D721Med (cell line): ENCODE measurements at regions not wholly inside any gene's neighbourhood (a gene's known extent, or its start where the extent isn't known, plus 50 kb on each side); places are given as distances from the start of the nearest gene placed in this dataset.
"Not testable (repeated sequence)": the region's sequence is repeated elsewhere in the genome, so short reads cannot be mapped to it uniquely, and the experiment has no call there.

ENCODE experiments used
- DNase-seq: peaks from one replicate; pipeline ENCODE4 v3.0.0; 2011; ENCODE audit warnings: low spot score; ENCODE audit not compliant: insufficient read length
- FAIRE-seq: peaks from 2 replicates; lab custom pipeline; 2011; peaks lifted over from hg19 to GRCh38; lab: Jason Lieb, UNC
- TF ChIP-seq, protein P1 (sequence below): IDR thresholded peaks from 2 replicates; pipeline ENCODE4 v1.5.1; 2012; ENCODE audit warnings: mild to moderate bottlenecking, control low read depth; ENCODE audit not compliant: insufficient read depth; ENCODE audit errors: missing control alignments

DNA sequence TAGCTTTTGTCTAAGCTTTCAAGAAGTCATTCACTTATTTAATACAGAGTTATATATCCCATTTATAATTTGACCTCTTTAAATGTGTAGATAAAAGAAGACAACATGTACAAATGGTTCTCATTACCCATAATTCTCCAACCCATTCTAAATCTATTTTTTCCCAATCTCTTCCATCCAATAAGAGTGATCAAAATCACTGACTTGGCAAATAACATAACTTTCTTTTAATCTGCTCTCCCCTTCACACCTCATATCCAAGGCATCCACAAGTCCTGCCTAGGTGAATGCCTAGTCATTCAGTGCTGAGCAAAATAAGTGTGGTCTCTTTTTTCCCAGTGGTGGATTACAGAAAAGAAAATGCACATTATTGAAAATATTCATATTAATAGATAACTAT lies 1231.1 kb downstream of the CDH11 start:
- DNase-seq (no peak), FAIRE-seq (no peak)
- TF ChIP-seq, protein P1, sequence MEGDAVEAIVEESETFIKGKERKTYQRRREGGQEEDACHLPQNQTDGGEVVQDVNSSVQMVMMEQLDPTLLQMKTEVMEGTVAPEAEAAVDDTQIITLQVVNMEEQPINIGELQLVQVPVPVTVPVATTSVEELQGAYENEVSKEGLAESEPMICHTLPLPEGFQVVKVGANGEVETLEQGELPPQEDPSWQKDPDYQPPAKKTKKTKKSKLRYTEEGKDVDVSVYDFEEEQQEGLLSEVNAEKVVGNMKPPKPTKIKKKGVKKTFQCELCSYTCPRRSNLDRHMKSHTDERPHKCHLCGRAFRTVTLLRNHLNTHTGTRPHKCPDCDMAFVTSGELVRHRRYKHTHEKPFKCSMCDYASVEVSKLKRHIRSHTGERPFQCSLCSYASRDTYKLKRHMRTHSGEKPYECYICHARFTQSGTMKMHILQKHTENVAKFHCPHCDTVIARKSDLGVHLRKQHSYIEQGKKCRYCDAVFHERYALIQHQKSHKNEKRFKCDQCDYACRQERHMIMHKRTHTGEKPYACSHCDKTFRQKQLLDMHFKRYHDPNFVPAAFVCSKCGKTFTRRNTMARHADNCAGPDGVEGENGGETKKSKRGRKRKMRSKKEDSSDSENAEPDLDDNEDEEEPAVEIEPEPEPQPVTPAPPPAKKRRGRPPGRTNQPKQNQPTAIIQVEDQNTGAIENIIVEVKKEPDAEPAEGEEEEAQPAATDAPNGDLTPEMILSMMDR = no peak

DNA sequence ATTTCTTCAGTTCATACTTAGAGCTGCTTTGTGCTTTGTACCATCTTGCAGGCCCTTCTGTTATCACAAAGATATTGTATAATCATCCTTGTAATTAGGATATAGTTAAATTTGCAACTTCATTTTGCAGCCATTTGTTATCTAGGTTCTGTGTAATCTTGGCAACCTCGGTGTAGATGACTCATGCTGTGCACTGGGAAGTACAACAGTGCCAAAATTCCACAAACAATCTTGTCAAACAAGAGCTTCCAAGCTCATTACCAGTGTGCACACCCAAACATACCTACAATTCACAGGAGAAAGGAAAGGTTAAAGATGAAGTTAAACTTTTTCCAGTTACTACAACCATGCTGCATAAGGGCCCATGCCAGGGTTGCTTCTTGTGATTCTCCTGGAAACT lies 1231.8 kb downstream of the CDH11 start:
- no peak for FAIRE-seq
- TF ChIP-seq, protein P1 = no peak
- no peak for DNase-seq

DNA sequence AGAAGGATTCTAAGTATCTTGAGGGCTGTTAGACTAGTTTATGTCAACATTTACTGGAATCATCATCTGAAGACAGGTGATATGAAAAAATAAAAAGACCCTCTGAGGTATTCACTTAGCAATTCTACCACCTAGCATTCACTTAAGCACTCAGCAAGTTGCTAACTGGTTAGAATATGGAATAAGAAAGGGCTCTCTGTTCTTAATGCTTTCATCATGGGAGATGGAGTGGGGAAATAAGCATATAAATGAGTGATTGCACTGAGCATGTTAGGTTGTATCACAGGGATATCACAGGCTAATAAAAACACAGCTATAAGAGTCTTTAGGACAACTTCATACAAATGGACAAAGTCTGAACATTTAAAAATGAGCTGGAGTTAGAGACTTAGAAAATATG lies 1238.8 kb downstream of the CDH11 start:
- no peak for DNase-seq
- no peak for FAIRE-seq
- TF ChIP-seq, protein P1 = no peak

DNA sequence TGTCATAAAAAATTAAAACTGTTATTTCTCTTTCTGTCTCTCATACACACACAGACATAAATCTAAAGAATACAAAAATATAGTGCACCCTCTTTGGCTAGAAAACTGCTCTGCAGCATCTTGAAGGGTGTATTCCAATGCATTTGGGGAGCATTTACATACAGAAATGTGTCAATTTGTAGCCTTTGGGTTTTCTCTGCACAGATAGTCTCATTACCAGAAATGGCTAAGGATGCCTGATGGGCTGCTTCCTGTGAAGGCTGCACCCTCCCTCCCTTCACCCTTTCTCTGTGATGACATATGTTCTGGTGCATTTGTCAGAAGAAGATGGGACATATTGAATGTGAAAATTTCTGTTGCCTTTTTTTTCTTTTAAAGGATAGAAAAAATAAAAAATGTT lies 1239.3 kb downstream of the CDH11 start:
- FAIRE-seq = no peak
- DNase-seq = no peak
- TF ChIP-seq, protein P1 = no peak

DNA sequence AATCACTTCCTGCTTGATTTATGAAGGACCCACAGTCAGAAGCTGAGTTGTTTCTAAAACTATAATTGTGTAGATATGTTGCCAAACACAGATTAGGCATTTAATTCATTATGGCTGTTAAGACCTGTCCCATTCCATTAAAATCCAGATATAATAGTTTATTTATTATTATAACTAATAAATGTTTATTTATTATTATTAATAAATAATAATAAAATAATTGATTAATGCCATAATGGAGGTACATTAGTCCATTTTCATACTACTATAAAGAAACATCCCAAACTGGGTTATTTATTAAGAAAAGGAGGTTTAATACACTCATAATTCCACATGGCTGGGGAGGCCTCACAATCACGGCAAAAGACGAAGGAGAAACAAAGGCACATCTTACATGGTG lies 1240.9 kb downstream of the CDH11 start:
- no peak for FAIRE-seq
- TF ChIP-seq, protein P1 = no peak
- no peak for DNase-seq

DNA sequence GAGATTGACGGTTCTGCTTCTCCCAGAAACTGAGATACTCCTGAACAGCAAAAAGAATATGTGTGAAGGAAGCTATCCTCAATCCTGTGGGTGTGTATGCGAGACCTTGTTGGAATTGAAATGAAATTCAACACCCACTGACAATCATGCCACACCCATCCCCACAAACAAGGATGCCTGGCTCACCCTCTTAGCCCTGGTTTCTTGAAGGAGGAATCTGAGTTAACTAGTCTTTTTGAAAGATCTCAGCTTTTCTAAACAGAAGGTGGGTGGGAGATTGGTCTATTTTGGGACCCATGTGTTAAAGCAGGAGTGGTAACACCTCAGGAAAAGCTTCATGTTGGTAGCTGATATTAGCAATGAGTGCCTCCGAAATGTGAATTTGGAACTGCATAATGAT lies 1244.5 kb downstream of the CDH11 start:
- DNase-seq (no peak), FAIRE-seq (no peak)
- TF ChIP-seq, protein P1 = no peak

DNA sequence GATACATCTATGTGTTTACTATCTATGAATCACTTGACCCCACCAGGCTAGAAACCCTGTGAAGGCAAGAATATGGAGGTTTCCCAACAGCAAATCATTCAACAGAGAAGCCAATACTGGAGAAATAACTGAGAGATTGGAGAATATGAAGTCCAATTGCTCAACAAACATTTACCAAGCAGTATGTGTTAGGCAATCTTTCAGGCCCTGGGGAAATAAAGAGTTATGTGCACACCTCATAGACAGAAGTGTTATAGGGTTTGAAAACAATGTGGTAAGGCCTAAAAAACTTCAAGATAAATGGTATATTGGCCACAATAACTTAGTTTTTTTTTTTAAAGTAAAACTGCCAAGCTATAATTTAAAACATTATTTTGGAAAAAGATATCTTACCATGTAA lies 1245.8 kb downstream of the CDH11 start:
- TF ChIP-seq, protein P1 = no peak
- no peak for FAIRE-seq

DNA sequence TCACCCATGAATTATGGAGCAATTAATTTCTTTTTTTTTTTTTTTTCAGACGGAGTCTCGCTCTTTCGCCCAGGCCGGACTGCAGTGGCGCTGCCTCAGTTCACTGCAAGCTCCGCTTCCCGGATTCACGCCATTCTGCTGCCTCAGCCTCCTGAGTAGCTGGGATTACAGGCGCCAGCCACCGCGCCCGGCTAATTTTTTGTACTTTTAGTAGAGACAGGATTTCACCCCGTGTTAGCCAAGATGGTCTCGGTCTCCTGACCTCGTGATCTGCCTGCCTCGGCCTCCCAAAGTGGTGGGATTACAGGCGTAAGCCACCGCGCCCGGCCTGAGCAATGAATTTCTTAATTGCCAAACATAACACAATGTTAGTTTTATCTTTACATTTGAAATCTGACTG lies 1261.2 kb downstream of the CDH11 start:
- DNase-seq, FAIRE-seq: not testable (repeated sequence)

More for the DNA sequence above, 1245.8 kb downstream of the CDH11 start:
- DNase-seq = no peak
